ENCODE measurements at regions not wholly inside any gene's neighbourhood (a gene's known extent, or its start where the extent isn't known, plus 50 kb on each side); places are given as distances from the start of the nearest gene placed in this dataset.

DNA sequence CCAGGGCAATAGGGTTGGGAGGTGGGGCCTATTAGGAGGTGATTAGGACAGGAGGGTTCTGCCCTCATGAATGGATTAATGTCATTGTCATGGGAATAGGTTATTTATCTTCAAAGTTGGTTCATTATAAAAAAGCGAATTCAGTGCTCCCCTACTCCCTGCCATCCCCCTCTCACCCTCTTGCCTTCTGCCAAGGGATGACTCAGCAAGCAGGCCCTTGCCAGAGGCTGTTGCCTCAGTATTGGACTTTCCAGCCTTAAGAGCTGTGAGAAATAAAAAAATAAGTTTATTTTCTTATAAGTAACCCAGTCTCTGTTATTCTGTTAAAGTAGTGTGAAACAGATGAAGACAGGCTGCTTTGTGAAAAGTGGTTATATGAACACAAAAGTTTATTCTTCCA, 381.1 kb upstream of the ZFP64 start:
- POLR2A ChIA-PET, result no interaction called here
- Histone ChIP-seq H4K20me1 (ENCODE audit: control insufficient read depth, insufficient read depth, low read length, poor library complexity, severe bottlenecking) (no peaks in the 10 kb centered on the region), H3K4me2 (replicated peaks; ENCODE audit: low read depth, low read length, poor library complexity, severe bottlenecking) (no peak overlapping the region), H2AFZ (ENCODE audit: insufficient read depth, low read depth, low read length, poor library complexity, severe bottlenecking) (no peak overlapping the region), H3K4me1 (ENCODE audit: control insufficient read depth in 2 of 2, insufficient read depth in 2 of 2, low read length in 2 of 2) (no peaks in the 10 kb centered on the region), H3K9me3 (ENCODE audit: control extremely low read depth in 1 of 3, control insufficient read depth in 2 of 3, insufficient read depth in 1 of 3, low read length in 2 of 3) (no peaks in the 10 kb centered on the region), H3K9ac (ENCODE audit: low read length) (no peak overlapping the region), H3K27ac (ENCODE audit: low read length in 2 of 2) (no peak overlapping the region), H3K36me3 (replicated peaks in 1 of 2; ENCODE audit: control extremely low read depth in 1 of 2, control insufficient read depth in 1 of 2, extremely low read depth in 1 of 2, insufficient read depth in 2 of 2, low read length in 1 of 2) (no peaks in the 10 kb centered on the region), H3K79me2 (ENCODE audit: control insufficient read depth, insufficient read depth, low read length) (no peaks in the 10 kb centered on the region), H3K27me3 (replicated peaks in 1 of 4; ENCODE audit: control extremely low read depth in 1 of 4, control insufficient read depth in 3 of 4, insufficient read depth in 4 of 4, low read length in 3 of 4) (no peaks in the 10 kb centered on the region), H3K4me3 (ENCODE audit: control extremely low read depth in 1 of 5, extremely low read depth in 1 of 5, insufficient read depth in 1 of 5, low read depth in 2 of 5, low read length in 4 of 5) (no peak overlapping the region)
- WGBS (ENCODE audit: insufficient coverage), result no CpG with 5 or more reads among the region's 1 CpG
- DNase-seq (no peak), ATAC-seq (ENCODE audit: low read depth) (no peak)
- intact Hi-C loops (cut with micrococcal nuclease), result no loop called here
- TF ChIP-seq EZH2 (IDR thresholded peaks at IDR 0.05; ENCODE audit: borderline replicate concordance, insufficient read depth, low read depth, low read length, poor library complexity, severe bottlenecking), result no peak
- TF ChIP-seq CTCF (IDR thresholded peaks at IDR 0.05), result no peak
- peaks cover 3% of the 10 kb centered on the region for H3K27me3 Mint-ChIP-seq
- peaks cover 5% of the 10 kb centered on the region for H3K9me3 Mint-ChIP-seq (ENCODE audit: insufficient read depth)
- peaks cover 1% of the 10 kb centered on the region for H3K4me1 Mint-ChIP-seq
- H3K4me3 Mint-ChIP-seq, result no peak overlapping the region
- H3K27ac Mint-ChIP-seq, result no peak overlapping the region
- CTCF ChIA-PET, result no interaction called here

DNA sequence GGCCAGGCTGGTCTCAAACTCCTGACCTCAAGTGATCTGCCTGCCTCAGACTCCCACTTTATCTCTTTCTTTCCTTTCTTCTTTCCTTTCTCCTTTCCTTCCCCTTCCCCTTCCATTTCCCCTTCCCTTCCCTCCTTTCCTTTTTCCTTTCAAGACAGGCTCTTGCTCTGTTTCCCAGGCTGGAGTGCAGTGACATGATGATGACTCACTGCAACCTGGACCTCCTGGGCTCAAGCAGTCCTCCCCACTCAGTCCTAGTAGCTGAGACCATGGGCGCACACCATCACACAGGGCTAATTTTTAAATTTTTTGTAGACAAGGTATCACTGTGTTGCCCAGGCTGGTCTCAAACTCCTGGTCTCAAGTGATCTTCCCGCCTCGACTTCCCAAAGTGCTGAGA, 377.6 kb upstream of the ZFP64 start:
- Histone ChIP-seq H3K4me1 (ENCODE audit: control insufficient read depth in 2 of 2, insufficient read depth in 2 of 2, low read length in 2 of 2) (no peaks in the 10 kb centered on the region), H4K20me1 (ENCODE audit: control insufficient read depth, insufficient read depth, low read length, poor library complexity, severe bottlenecking) (no peaks in the 10 kb centered on the region), H3K79me2 (ENCODE audit: control insufficient read depth, insufficient read depth, low read length) (no peaks in the 10 kb centered on the region), H3K4me2 (replicated peaks; ENCODE audit: low read depth, low read length, poor library complexity, severe bottlenecking) (no peak overlapping the region), H3K9ac (ENCODE audit: low read length) (no peak overlapping the region), H3K36me3 (replicated peaks in 1 of 2; ENCODE audit: control extremely low read depth in 1 of 2, control insufficient read depth in 1 of 2, extremely low read depth in 1 of 2, insufficient read depth in 2 of 2, low read length in 1 of 2) (no peaks in the 10 kb centered on the region), H3K27ac (ENCODE audit: low read length in 2 of 2) (no peak overlapping the region), H3K9me3 (ENCODE audit: control extremely low read depth in 1 of 3, control insufficient read depth in 2 of 3, insufficient read depth in 1 of 3, low read length in 2 of 3) (no peaks in the 10 kb centered on the region), H2AFZ (ENCODE audit: insufficient read depth, low read depth, low read length, poor library complexity, severe bottlenecking) (no peak overlapping the region), H3K27me3 (replicated peaks in 1 of 4; ENCODE audit: control extremely low read depth in 1 of 4, control insufficient read depth in 3 of 4, insufficient read depth in 4 of 4, low read length in 3 of 4) (no peaks in the 10 kb centered on the region), H3K4me3 (ENCODE audit: control extremely low read depth in 1 of 5, extremely low read depth in 1 of 5, insufficient read depth in 1 of 5, low read depth in 2 of 5, low read length in 4 of 5) (no peak overlapping the region)
- ChIA-PET CTCF (no interaction called here), POLR2A (no interaction called here)
- DNase-seq (no peak), ATAC-seq (ENCODE audit: low read depth) (no peak)
- Mint-ChIP-seq H3K27ac (no peak overlapping the region), H3K27me3 (peaks cover 6% of the 10 kb centered on the region), H3K9me3 (ENCODE audit: insufficient read depth) (peaks cover 2% of the 10 kb centered on the region), H3K4me1 (no peaks in the 10 kb centered on the region), H3K4me3 (no peak overlapping the region)
- TF ChIP-seq EZH2 (IDR thresholded peaks at IDR 0.05; ENCODE audit: borderline replicate concordance, insufficient read depth, low read depth, low read length, poor library complexity, severe bottlenecking), result no peak
- TF ChIP-seq CTCF (IDR thresholded peaks at IDR 0.05), result no peak
- intact Hi-C loops (cut with micrococcal nuclease), result no loop called here
- 100% methylated on average over 1 of the region's 3 CpGs for WGBS (ENCODE audit: insufficient coverage)
